H9 (cell line): ENCODE measurements at regions not wholly inside any gene's neighbourhood (a gene's known extent, or its start where the extent isn't known, plus 50 kb on each side); places are given as distances from the start of the nearest gene placed in this dataset.

Source experiments
- DNase-seq: peaks from one replicate; pipeline ENCODE4 v3.0.0-alpha.2; 2017
- H2AFZ ChIP-seq: one replicate; pipeline ENCODE4 v1.6.1; 2013; ENCODE audit warnings: mild to moderate bottlenecking, low read length, control low read depth, moderate library complexity
- H2AK5ac ChIP-seq: 2 replicates; pipeline ENCODE4 v1.6.1; 2013; ENCODE audit warnings: low read length, control low read depth, mixed read lengths; ENCODE audit not compliant: insufficient read length
- H2BK120ac ChIP-seq: one replicate; pipeline ENCODE4 v1.6.1; 2013; ENCODE audit warnings: low read depth, mild to moderate bottlenecking, low read length, control low read depth, inconsistent platforms; ENCODE audit not compliant: poor library complexity, severe bottlenecking
- H2BK12ac ChIP-seq: 2 replicates; pipeline ENCODE4 v1.6.1; 2013; ENCODE audit warnings: low read length, control low read depth, mixed read lengths, low read depth; ENCODE audit not compliant: insufficient read length
- H2BK15ac ChIP-seq: 2 replicates; pipeline ENCODE4 v1.6.1; 2013; ENCODE audit warnings: low read depth, low read length, control low read depth
- H2BK20ac ChIP-seq: one replicate; pipeline ENCODE4 v1.6.1; 2013; ENCODE audit warnings: low read depth, mild to moderate bottlenecking, low read length, control low read depth, inconsistent platforms; ENCODE audit not compliant: poor library complexity, severe bottlenecking
- H2BK5ac ChIP-seq: 2 replicates; pipeline ENCODE4 v1.6.1; 2013; ENCODE audit warnings: low read length, control low read depth, mixed read lengths; ENCODE audit not compliant: insufficient read length
- H3K14ac ChIP-seq: 2 replicates; pipeline ENCODE4 v1.6.1; 2013; ENCODE audit warnings: low read length, control low read depth; ENCODE audit not compliant: insufficient read depth
- H3K18ac ChIP-seq: 2 replicates; pipeline ENCODE4 v1.6.1; 2013; ENCODE audit warnings: low read depth, mild to moderate bottlenecking, mixed read lengths, low read length, control low read depth; ENCODE audit not compliant: insufficient read length
- H3K23ac ChIP-seq: 2 replicates; pipeline ENCODE4 v1.6.1; 2013; ENCODE audit warnings: low read length, control low read depth, mixed read lengths, low read depth; ENCODE audit not compliant: insufficient read length
- H3K23me2 ChIP-seq: 2 replicates; pipeline ENCODE4 v1.6.1; 2013; ENCODE audit warnings: low read depth, mild to moderate bottlenecking, mixed read lengths, low read length, control low read depth; ENCODE audit not compliant: insufficient read length, poor library complexity, severe bottlenecking
- H3K27ac ChIP-seq: 2 replicates; pipeline ENCODE4 v1.5.1; 2013; ENCODE audit warnings: low read length, control low read depth, mixed read lengths, low read depth; ENCODE audit not compliant: insufficient read length
- H3K27me3 ChIP-seq: 2 replicates; pipeline ENCODE4 v1.6.1; 2013; ENCODE audit warnings: low read length, control low read depth, inconsistent platforms; ENCODE audit not compliant: insufficient read depth
- H3K4ac ChIP-seq: 2 replicates; pipeline ENCODE4 v1.6.1; 2013; ENCODE audit warnings: low read depth, mild to moderate bottlenecking, control low read depth, inconsistent platforms, low read length, moderate library complexity
- H3K4me1 ChIP-seq: 2 replicates; pipeline ENCODE4 v1.6.1; 2013; ENCODE audit warnings: low read length, control low read depth, inconsistent platforms; ENCODE audit not compliant: insufficient read depth
- H3K4me2 ChIP-seq: 2 replicates; pipeline ENCODE4 v1.6.1; 2013; ENCODE audit warnings: low read length, control low read depth, mixed read lengths; ENCODE audit not compliant: insufficient read length, insufficient read depth
- H3K56ac ChIP-seq: 2 replicates; pipeline ENCODE4 v1.6.1; 2013; ENCODE audit warnings: low read depth, mild to moderate bottlenecking, mixed read lengths, low read length, control low read depth; ENCODE audit not compliant: insufficient read length
- H3K79me1 ChIP-seq: 2 replicates; pipeline ENCODE4 v1.6.1; 2013; ENCODE audit warnings: low read depth, mild to moderate bottlenecking, moderate library complexity, low read length, control low read depth, inconsistent platforms; ENCODE audit not compliant: insufficient read depth, poor library complexity, severe bottlenecking
- H3K79me2 ChIP-seq: 2 replicates; pipeline ENCODE4 v1.6.1; 2013; ENCODE audit warnings: low read length, control low read depth, inconsistent platforms; ENCODE audit not compliant: insufficient read depth
- H3K9ac ChIP-seq: 2 replicates; pipeline ENCODE4 v1.6.1; 2013; ENCODE audit warnings: low read length, control low read depth, mixed read lengths; ENCODE audit not compliant: insufficient read length; ENCODE audit errors: extremely low read depth
- H3K9me3 ChIP-seq: one replicate; pipeline ENCODE4 v1.6.1; 2013; ENCODE audit warnings: low read depth, low read length, inconsistent platforms; ENCODE audit not compliant: control insufficient read depth
- H3T11ph ChIP-seq: one replicate; pipeline ENCODE4 v1.6.1; 2013; ENCODE audit warnings: mild to moderate bottlenecking, low read length, control low read depth, inconsistent platforms
- H4K20me1 ChIP-seq: one replicate; pipeline ENCODE4 v1.6.1; 2013; ENCODE audit not compliant: control insufficient read depth, insufficient read length, insufficient read depth
- H4K5ac ChIP-seq: 2 replicates; pipeline ENCODE4 v1.6.1; 2013; ENCODE audit warnings: low read depth, mild to moderate bottlenecking, mixed read lengths, low read length, control low read depth; ENCODE audit not compliant: insufficient read length
- H4K8ac ChIP-seq: replicated peaks from 2 replicates; pipeline ENCODE4 v1.6.1; 2013; ENCODE audit warnings: low read length, control low read depth, mixed read lengths, low read depth; ENCODE audit not compliant: insufficient read length
- H4K91ac ChIP-seq: 2 replicates; pipeline ENCODE4 v1.6.1; 2013; ENCODE audit warnings: low read depth, mild to moderate bottlenecking, moderate library complexity, mixed read lengths, low read length, control low read depth; ENCODE audit not compliant: insufficient read length
- H3K27ac Mint-ChIP-seq, 3 experiments: 2 replicates in 2 of 3; 3 replicates in 1 of 3; pipeline ENCODE4 v1.8.0; 2020 to 2021; ENCODE audit warnings: mixed read lengths in 3 of 3, mild to moderate bottlenecking in 1 of 3, moderate library complexity in 1 of 3
- H3K27me3 Mint-ChIP-seq: 2 replicates; pipeline ENCODE4 v1.8.0; 2021; ENCODE audit warnings: low read depth, mild to moderate bottlenecking, moderate library complexity, mixed read lengths
- H3K36me3 Mint-ChIP-seq, 3 experiments: 2 replicates in 2 of 3; 3 replicates in 1 of 3; pipeline ENCODE4 v1.8.0; 2020 to 2021; ENCODE audit warnings: low read depth in 3 of 3, mixed read lengths in 3 of 3; ENCODE audit not compliant: insufficient read depth in 1 of 3
- H3K4me1 Mint-ChIP-seq, 2 experiments: 2 replicates each; pipeline ENCODE4 v1.8.0; 2020; ENCODE audit warnings: mixed read lengths in 2 of 2
- H3K4me3 Mint-ChIP-seq, 2 experiments: 2 replicates in 1 of 2; 3 replicates in 1 of 2; pipeline ENCODE4 v1.8.0; 2020 to 2021; ENCODE audit warnings: mild to moderate bottlenecking in 2 of 2, mixed read lengths in 2 of 2, moderate library complexity in 1 of 2
- H3K9me3 Mint-ChIP-seq, 2 experiments: 2 replicates in 1 of 2; 3 replicates in 1 of 2; pipeline ENCODE4 v1.8.0; 2020; ENCODE audit warnings: mild to moderate bottlenecking in 2 of 2, mixed read lengths in 2 of 2, moderate library complexity in 1 of 2
- CTCF ChIP-seq: fragments of 200-600 bp; sonication (generic); conservative IDR thresholded peaks from 3 replicates; pipeline ENCODE4 v1.8.0; 2021; ENCODE audit warnings: antibody characterized with exemption, mild to moderate bottlenecking
- WGBS: extraction: QIAGEN DNeasy Blood & Tissue Kit; methylation state at CpG from one replicate; pipeline ENCODE4 v1.1.7; 2013; ENCODE audit warnings: missing lambda C conversion rate, low lambda C conversion rate, mixed read lengths; ENCODE audit not compliant: insufficient read length; ENCODE audit errors: extremely low coverage; 5-methylcytosine and 5-hydroxymethylcytosine counted together

- no peak overlapping the region for H3K56ac ChIP-seq
- no peak overlapping the region for H2BK120ac ChIP-seq
- H3K4me2 ChIP-seq: no peak overlapping the region
- no peak overlapping the region for H4K5ac ChIP-seq
- no peak overlapping the region for H3K9ac ChIP-seq
- H4K20me1 ChIP-seq: no peaks in the 10 kb centered on the region
- H4K8ac ChIP-seq: no peak overlapping the region
- no peaks in the 10 kb centered on the region for H3K79me1 ChIP-seq
- H2BK5ac ChIP-seq: no peak overlapping the region
- Mint-ChIP-seq H3K36me3 (peaks cover 0 to 9% (median 2%) of the 10 kb centered on the region in 3 experiments; a peak in 4 of 7 replicates), H3K27ac (no peak overlapping the region), H3K9me3 (peaks cover 3 to 9% of the 10 kb centered on the region in 2 experiments), H3K27me3 (no peaks in the 10 kb centered on the region), H3K4me3 (no peak overlapping the region), H3K4me1 (no peaks in the 10 kb centered on the region)
- no peaks in the 10 kb centered on the region for H3K9me3 ChIP-seq
- no peak overlapping the region for H3K4ac ChIP-seq
- H3K27me3 ChIP-seq: no peaks in the 10 kb centered on the region
- no CpG with 5 or more reads among the region's 1 CpG for WGBS
- no peak overlapping the region for H4K91ac ChIP-seq
- no peak overlapping the region for H3K27ac ChIP-seq
- H3K23ac ChIP-seq: no peak overlapping the region
- no peaks in the 10 kb centered on the region for H3K79me2 ChIP-seq
- no peak overlapping the region for H2BK15ac ChIP-seq
- no peak overlapping the region for H3T11ph ChIP-seq
- no peak for TF ChIP-seq CTCF
- no peaks in the 10 kb centered on the region for H3K23me2 ChIP-seq
- H2AFZ ChIP-seq: no peak overlapping the region
- no peak overlapping the region for H3K18ac ChIP-seq
- no peak overlapping the region for H2BK20ac ChIP-seq
- H3K14ac ChIP-seq: no peak overlapping the region
- no peaks in the 10 kb centered on the region for H3K4me1 ChIP-seq
- H2AK5ac ChIP-seq: no peak overlapping the region
- H2BK12ac ChIP-seq: no peak overlapping the region
- no peak for DNase-seq
These were observed 271.9 kb downstream of the GPM6A start for GRCh38 chr4:175540151-175540550.
